ENCODE measurements at regions not wholly inside any gene's neighbourhood (a gene's known extent, or its start where the extent isn't known, plus 50 kb on each side); places are given as distances from the start of the nearest gene placed in this dataset.

DNA sequence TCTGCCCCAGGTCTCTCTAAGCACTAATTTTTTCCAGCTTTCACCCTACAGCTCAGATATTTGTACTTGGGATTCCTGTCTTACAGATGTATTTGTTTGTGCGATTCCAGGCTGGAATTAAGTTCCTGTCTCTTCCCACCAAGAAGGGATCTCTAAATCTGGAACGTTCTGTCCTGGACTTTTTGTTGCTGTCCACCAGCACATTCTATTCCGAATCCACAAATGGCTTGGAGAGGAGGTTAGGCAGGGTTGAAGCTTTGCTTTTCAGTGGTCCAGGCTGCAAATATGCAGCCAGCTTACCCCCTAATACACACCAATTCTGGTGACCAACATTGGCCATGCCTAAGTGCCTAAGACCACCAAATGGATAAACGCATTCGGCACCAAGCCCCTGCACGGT, 315.0 kb downstream of the TNS1 start:
- DNase-seq, result no peak

DNA sequence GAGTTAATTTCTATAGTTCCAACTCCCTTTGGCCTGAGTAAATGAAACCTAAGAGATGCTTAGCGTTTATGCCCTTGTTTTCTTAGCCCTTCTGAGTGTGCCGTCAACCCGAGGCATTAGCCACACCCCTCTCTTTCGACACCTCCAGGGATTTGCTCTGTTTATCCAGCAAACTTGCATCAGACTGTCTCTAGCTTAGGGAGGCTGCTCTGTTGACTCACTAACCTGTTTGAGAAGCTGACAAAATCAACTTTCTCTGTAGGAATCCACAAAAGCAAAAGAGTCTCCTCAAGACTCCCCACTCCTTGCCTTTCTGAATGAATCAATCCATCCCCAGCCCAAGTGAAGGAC, 317.6 kb downstream of the TNS1 start:
- no peak for DNase-seq

DNA sequence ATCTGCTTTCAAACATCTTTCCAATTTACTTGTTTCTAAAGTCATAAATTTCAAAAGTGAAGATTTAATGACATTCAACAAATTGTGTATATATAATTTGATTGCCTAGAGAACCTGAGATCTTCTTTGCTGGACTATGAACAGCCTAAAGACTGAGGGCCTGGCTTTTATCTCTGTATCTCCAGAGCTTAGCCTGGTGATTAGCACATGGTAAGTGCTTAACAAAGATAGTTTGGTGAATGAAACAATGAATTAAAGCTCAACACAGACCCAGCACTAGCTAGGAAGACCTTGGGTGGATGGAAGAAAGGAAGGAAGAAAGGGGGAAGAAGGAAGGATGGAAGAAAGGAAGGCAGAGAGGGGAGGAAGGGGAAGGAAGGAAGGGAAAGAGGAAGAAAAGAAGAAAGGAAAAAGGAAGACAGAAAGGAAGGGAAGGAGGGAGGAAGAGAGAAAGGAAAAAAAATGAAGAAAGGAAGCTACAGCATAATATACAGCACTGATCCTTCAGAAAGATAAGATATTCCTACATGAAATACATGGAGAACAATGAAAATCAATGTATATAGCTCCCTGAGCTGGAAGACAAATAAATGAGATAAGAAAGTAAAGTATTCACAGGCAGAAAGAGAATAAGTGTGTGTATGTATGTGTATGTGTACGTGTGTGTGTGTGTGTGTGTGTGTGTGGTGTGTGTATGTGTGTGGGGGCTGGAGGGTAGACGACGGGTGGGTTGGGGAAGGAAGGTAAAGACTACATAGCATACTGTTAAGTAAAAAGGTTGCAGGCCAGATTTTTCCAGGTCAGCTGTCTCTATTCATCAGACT, 318.2 kb downstream of the TNS1 start:
- no peak for DNase-seq

DNA sequence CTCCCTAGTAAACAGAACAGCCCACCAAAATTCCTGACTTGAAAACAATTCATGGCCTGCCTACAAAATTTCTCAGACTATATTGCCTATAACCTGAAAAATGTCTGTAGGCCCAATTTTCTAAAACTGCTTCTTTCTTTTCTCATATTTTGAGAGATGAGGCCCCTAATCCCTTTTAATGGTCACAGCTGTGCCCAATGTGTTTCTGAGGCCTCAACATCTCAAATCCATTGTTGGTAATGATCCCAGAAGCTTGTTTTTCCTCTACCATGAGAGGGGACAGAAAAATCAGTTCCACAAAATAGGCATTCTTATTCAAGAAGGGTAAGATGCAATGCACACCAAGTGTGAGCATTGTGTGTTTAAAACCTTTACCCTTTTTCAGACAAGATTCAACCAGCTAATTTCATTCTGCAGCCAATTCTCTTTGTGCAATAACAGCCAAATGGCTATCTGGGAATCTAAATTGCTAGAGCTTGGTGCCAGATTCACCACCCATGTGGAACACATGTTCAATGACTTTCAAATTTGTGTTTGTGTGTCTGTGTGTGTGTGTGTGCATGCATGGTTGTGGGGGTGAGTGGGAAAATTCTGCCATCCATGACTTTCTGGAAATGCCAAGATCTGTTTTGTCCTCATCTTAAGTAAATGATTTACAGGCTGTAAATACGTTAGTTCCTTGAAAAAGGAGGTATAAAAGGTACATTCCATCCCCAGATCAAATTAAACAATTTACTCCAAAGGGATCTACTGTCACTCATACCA, 319.5 kb downstream of the TNS1 start:
- DNase-seq, result no peak

DNA sequence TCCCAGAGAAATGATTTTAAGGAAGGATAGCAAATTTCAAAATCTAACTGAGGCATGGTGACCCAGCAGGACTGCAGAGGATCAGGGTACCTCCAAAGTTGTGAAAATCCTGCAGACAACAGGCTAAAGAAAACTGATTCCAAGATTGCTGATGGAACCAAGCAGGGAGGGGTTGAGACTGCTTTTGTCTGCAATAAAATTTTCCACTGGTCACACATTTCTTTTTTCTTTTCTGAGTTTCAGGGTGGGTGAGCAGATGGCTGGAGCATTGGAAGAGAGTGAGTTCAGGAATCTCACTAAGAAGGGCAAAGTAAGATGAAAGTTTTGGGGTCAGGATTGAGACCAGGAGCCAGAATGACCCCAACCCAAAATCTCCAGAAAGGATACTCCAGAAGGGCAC, 321.0 kb downstream of the TNS1 start:
- no peak for DNase-seq

DNA sequence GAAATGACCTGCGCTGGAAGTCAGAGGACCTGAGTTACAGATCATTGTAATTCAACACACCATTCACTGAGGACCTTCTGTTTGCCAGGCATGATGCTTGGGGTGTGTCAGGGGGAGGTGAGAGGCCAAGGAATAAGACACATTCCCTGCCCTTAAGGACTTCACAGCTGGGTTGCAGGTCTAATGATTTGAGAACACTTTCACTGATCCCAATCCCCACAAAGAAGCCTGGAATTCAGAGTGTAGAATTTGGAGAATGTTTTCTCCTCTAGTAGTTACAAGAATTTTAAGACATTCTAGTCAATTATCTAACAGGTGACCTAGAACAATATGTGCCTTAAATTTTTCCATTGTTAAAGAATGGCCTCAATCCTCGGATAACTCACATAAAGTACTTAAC, 322.4 kb downstream of the TNS1 start:
- DNase-seq, result no peak

DNA sequence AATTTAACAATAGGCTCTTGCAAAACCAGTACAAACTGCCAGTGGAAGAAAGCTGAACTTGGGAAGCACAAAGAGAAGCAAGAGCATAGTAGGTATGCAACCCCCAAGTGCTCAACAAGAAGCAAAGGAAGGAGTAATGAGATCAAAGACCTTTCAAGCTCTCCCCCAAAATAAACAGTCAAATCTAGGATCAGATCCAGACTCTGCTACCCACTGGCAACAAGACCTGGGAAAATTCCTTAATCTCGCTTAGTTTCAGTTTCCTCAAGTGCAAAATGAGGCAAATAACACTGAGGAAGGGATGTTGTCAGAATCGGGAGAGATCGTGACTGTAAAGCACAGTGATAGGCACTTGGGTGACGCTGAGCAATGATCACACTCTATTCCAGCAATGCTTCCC, 329.2 kb downstream of the TNS1 start:
- DNase-seq, result no peak

DNA sequence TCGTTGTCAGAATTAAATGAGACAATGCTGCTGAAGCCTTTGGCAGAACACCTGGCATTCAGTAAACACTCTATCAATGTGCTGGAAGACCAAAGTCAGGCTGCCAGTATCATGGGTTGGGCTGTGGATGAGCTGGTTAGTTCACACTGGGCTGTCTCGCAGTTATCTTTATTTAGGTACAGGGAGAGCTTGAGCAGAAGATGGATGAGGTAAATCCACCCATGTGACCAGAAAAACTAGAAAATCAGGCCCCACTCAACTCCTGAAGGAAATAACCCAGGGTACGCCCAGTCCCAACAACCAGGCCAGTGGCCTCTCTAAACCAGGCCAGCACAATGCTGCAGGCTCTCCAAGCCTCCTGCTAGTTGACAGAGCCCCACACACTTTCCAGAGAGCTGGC, 330.3 kb downstream of the TNS1 start:
- no peak for DNase-seq

DNA sequence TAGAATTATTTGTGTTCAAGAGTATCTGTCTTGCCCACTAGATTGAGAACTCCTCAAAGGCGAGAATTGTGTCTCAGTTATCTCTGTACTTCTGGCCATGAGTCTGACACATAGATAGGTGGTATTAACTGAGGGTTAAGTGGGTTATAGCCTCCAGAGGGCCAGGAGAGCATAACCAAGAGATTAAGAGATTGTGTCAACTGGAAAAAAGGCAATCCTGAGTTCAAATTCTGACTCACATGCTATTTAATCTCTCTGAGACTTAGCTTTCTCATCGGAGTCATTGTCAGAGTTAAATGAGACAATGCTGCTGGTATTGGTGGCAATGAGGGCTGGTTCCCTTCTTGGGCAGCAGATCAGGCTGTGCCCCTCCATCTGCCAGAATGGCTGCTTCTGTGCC, 330.9 kb downstream of the TNS1 start:
- no peak for DNase-seq

DNA sequence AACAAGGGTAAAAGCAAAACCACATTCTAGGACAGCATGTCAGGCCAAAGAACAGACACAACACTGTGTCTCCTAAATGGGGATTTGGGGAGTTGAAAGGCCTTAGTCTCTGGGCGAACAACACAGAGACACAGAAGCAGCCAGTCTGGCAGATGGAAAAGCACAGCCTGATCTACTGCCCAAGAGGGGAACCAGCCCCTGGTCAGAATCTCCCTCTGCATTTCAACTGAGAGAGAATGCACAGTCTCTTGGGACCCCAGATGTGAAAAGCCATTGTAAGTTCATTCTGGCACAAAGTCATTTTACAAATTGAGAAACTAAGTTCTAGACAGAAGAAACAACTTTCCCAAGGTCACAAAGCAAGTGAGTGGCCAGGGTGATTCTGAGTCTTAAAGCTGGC, 331.7 kb downstream of the TNS1 start:
- DNase-seq, result no peak

DNA sequence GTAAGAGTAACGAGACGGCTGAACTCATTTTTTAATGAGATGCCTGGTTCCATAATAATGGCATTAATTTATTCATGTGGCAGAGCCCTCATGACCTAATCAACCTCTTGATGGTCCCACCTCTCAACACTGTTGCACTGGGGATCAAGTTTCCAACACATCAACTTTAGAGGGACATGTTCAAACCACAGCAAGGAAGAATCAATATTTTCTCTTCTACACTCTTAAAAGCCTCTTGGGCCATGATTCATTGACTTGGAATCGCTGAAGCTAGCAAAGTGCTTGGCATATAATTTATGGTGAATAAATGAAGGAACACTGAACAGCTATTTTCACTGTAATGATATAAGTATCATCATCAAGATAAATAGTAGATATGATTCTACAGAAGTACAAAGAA, 333.0 kb downstream of the TNS1 start:
- DNase-seq, result no peak

DNA sequence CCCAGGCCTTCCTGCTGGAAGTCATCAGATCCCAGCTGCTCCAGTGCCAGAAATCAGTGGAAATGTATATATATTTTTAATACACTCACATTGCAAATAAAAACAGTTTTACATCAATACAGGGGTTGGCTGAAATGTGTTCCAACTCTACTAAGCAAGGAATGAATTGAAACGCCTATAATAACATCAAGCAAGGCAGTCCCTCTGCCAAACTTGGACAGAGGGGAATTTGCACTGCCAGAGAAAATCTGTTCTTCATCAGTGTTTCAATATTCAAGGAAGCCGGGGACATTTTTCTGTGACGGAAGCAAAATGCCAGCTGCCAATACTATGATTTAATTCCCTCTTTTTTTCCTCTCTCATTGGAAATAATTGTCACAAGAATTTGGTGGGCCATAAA, 335.3 kb downstream of the TNS1 start:
- DNase-seq, result no peak

DNA sequence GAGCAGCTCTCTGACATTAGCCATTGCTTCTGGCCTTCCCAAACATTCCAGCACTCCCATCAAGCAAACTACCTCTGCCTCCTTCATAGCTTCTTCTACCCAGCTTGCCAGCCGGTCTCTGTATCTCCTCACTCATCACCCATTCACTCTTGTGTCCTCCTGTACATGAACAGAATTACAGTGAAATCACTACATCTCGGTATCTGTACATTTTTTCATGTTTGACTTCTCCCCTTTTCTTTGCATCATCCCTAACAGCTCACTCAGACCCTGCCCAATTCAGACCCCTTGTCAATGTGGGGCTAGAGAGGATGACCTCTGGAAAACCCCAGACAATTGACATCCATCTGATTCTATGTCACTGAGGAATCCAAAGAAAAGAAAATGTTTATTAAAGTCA, 335.8 kb downstream of the TNS1 start:
- no peak for DNase-seq

DNA sequence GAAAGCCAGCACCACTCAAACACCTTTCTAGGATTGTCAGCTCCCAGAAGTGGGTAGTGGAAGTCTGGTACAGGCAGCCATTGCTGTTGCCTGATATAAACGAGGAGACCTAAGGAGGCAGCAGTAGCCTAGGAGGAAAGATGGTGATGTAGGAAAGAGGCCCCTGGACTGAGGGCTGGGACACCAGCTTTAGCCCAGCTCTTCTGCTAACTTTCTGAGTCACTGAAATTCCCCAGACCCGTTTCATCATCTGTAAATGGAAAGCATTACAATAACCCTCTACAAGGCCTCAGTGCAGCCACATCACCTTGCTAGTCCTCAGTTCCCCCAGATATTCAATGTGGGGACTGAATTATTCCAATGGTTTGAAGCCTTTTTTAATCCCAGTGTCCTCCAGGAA, 336.5 kb downstream of the TNS1 start:
- DNase-seq, result no peak

DNA sequence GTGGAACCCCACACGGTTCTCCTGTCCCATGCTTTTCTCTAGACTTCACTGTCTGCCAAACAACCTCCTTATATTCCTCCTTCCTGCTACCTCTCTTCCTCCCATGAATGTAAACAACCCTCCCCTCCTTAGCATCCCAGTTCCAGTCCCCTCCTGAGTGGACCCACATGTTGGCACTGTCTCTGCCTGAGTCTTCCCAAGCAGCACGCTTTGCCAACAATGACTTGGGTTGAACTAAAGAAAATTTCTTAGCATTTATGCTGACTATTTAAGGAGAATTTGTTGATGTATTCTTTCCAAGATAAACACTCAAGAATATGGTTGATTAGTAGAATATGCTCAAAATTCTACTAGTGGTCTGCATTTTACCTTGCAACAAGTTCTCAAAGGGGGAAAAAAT, 338.0 kb downstream of the TNS1 start:
- DNase-seq, result no peak

DNA sequence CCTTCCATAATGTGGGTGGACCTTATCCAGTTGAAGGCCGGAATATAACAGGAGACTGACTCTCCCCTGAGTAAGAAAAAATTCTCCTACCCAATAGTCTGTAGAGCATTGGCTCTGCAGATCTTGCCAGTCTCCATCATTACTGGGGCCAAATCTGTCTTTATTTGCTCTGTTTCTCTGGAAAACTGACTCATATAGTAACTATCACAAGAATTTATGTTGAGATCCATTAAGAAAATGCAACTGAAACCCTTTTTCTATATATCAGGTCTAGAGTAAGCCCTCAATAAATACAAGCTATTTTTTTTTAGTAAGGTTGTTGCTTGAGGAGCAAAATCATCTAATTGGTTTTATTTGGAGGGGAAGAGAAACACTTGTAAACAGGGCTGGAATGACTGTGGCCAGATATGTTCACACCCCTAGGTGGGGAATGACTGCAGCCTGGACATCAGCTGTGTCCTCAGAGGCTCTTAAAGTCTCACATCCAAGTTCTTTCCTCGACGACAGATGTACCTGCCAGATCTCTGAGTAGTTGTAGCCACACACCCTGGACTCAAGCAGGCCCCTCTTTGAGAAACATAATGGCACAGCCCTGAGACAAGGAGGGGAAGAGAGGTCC, 339.7 kb downstream of the TNS1 start:
- no peak for DNase-seq

DNA sequence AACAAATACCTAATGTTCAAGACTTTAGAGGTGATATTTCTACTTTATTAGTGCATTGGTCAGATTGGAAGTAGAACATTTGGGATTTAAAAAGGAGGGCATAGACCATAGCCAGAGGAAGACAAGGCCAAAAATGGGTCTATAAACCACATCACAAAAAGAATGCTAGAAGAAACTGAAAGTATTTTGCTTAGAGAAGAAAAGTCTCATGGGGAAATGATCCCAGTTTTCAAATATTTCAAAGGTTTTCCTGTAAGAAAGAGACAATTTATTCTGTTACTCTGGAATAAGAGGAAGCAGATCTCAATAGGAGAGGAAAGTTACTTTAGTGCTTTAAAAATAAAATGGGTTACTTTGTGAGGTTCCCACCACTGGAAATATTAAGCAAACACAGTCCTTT, 341.4 kb downstream of the TNS1 start:
- no peak for DNase-seq

DNA sequence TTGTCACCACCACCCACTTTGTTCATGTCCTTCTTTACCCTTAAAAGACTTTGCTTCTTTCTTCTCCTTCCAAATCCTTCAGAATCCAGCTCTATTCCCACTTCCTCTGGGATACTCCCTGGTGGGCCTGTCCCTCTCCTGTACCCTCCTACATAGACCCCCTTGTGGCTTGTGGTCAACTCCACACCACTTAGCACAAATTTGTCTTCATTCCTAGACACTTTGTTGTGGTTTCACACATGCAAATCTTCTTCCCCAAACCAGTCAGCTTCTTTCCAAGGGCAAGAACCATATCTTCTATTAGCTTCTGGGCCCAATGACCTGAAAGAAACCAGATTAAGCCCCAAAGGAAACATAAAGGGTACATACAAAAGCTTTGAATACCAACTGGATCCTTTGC, 342.4 kb downstream of the TNS1 start:
- DNase-seq, result no peak

DNA sequence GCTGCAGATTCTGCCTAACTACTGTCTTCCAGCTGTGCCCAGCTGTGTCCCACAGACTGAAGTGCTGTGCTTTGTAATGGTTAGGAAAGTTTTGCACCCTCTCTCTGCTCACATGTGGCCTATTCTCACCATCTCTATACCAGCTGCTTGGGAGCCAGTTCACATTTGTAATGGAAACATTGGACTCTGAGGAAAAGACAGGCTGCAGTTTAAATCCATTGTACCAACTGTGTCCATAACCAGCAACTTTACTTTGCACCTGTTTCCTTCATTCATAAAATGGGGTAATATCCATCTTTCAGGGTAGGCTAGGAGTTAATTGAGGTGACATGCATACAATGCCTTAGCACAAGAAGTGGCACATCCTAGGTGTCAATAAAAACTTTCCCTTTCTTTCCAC, 344.0 kb downstream of the TNS1 start:
- DNase-seq, result no peak

DNA sequence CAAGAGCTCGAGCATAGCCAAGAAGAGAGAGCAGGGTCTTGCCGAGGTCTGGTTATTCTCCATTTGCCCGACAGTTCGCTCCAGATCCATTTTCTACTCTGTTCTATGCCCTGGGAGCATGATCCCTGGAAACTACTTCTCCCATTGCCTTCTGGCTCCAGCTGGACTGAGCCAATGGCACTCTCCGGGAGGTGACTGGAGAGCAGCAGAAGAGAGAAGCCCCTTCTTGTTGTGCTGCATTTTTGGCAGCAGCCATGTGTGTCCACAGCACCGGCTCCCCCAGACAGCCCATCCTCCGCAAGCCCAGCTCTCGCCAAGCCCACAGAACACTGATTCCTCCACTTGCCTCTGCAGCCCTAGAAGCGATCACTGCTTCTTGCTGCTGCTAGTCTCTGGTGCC, 345.5 kb downstream of the TNS1 start:
- no peak for DNase-seq

DNA sequence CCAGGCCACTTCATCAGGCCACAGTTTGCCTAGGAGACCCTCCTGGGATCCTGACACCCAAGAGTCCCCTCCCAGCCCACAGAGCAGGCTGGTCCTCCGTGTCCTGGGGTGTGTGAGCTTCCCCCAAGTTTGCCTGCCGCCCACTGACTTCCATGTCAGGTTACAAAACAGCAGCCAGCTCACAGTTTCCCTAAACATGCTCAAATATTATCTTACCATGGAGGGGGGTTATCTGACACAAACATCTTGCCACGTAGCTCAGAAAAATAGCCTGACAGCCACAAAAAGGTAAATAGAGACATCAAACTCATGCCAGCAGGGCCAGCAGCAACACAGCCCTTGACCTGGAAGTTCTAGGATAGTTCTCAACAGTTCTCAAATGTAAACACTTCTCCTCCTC, 346.5 kb downstream of the TNS1 start:
- no peak for DNase-seq

DNA sequence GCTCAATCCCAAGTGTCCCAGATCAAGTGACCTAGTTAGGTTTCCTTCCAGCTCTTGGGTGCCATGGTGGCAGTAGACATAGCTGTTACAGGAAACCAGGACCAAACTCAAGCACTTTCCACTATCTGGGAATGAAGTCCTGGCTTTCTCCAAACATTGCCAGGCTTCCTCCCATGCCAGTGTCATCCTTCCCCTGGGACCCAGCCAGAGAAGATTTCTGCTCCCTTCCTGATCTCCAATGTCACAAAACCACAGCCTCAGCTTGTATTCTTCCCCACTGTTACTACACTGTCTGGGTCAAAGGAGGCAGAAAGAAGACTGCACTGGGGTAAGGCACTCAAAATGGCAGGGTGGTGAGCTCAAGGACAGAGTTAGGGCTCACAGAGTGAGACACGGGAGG, 347.1 kb downstream of the TNS1 start:
- no peak for DNase-seq

DNA sequence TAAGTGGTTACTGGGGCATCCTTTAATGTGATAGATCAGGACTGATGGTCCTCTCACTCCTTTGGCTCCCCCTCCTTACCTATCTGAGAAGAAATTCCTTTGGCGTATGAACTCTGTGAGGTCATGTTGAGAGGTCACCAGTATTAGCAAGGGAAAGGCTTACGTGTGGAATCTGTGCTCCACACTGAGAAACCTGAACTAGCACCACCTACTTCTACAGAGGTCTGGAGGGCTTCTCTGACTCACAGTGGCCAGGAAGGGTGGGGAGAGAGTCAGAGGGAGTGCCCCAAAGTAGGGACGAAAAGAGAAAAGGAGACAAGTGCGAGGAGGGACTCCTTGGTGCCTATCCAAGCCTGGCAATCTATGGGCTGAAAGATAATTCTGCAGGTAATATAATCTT, 348.6 kb downstream of the TNS1 start:
- no peak for DNase-seq
